PC-3 (cell line): ENCODE measurements at regions not wholly inside any gene's neighbourhood (a gene's known extent, or its start where the extent isn't known, plus 50 kb on each side); places are given as distances from the start of the nearest gene placed in this dataset.

Experiments
- EZH2 ChIP-seq: fragments of 300-600 bp; sonication (generic); IDR thresholded peaks from one replicate; pipeline ENCODE4 v1.6.1; 2017; ENCODE audit warnings: antibody characterized with exemption, mild to moderate bottlenecking, low read length; ENCODE audit not compliant: unreplicated experiment
- EZH2phosphoT487 ChIP-seq: fragments of 300-600 bp; sonication (generic); IDR thresholded peaks from 2 replicates; pipeline ENCODE4 v1.6.1; 2018; ENCODE audit warnings: mild to moderate bottlenecking, antibody characterized with exemption, low read length, borderline replicate concordance
- TF ChIP-seq, protein P1 (sequence below): fragments of 300-600 bp; sonication (generic); conservative IDR thresholded peaks from 2 replicates; pipeline ENCODE4 v1.5.1; 2017; ENCODE audit warnings: antibody characterized with exemption, low read depth, mild to moderate bottlenecking, low read length

DNA sequence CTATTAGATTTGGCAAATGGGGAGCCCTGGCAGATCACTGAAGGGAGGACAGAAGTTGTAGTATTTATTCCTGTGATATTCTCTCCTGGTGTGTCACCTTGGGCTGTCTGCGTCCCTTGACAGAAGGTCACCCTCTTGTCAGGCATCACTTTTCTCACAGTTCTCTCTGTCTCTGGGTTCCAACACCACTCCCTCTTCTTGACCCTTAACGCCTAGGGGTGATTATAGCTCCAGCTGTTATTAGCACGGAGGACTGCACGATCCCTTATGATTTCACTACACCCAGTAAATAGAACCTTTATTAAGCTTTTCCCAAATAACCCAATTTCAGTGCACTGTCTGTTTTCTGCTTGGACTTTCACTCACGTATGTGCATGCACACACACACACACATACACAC lies 166.3 kb upstream of the TNP1 start:
- TF ChIP-seq, protein P1, sequence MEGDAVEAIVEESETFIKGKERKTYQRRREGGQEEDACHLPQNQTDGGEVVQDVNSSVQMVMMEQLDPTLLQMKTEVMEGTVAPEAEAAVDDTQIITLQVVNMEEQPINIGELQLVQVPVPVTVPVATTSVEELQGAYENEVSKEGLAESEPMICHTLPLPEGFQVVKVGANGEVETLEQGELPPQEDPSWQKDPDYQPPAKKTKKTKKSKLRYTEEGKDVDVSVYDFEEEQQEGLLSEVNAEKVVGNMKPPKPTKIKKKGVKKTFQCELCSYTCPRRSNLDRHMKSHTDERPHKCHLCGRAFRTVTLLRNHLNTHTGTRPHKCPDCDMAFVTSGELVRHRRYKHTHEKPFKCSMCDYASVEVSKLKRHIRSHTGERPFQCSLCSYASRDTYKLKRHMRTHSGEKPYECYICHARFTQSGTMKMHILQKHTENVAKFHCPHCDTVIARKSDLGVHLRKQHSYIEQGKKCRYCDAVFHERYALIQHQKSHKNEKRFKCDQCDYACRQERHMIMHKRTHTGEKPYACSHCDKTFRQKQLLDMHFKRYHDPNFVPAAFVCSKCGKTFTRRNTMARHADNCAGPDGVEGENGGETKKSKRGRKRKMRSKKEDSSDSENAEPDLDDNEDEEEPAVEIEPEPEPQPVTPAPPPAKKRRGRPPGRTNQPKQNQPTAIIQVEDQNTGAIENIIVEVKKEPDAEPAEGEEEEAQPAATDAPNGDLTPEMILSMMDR: no peak
- TF ChIP-seq EZH2: no peak
- no peak for TF ChIP-seq EZH2phosphoT487
